H1 (cell line): ENCODE measurements at regions not wholly inside any gene's neighbourhood (a gene's known extent, or its start where the extent isn't known, plus 50 kb on each side); places are given as distances from the start of the nearest gene placed in this dataset.

Experiments used
- CTCF ChIA-PET: fragments of 300-600 bp; sonication (Branson Sonifier 250); formaldehyde crosslinking; loops from one replicate; lab custom pipeline; 2021; ENCODE audit not compliant: partially characterized antibody; lab: Charles Lee
- POLR2A ChIA-PET: fragments of 300-600 bp; sonication (Branson Sonifier 250); formaldehyde crosslinking; loops from one replicate; lab custom pipeline; 2021; ENCODE audit warnings: inconsistent platforms; ENCODE audit not compliant: partially characterized antibody; lab: Charles Lee
- DNase-seq, 2 experiments: peaks; one replicate each; pipeline versions ENCODE4 v3.0.0 to v3.0.0-alpha.2; 2010 to 2022; ENCODE audit warnings: low spot score in 2 of 2, low read depth in 1 of 2, mixed read lengths in 1 of 2
- FAIRE-seq: peaks from 2 replicates; lab custom pipeline; 2011; peaks lifted over from hg19 to GRCh38; lab: Jason Lieb, UNC
- H2AFZ ChIP-seq: 2 replicates; pipeline ENCODE4 v1.8.1; 2012; ENCODE audit warnings: low read length, inconsistent platforms
- H2AK5ac ChIP-seq: 2 replicates; pipeline ENCODE4 v1.6.1; 2013; ENCODE audit warnings: low read depth, low read length
- H2BK120ac ChIP-seq: replicated peaks from 2 replicates; pipeline ENCODE3; 2013; ENCODE audit warnings: low read depth, low read length, inconsistent platforms
- H2BK12ac ChIP-seq: 2 replicates; pipeline ENCODE4 v1.6.1; 2013; ENCODE audit warnings: low read depth, low read length
- H2BK15ac ChIP-seq: 2 replicates; pipeline ENCODE4 v1.6.1; 2013; ENCODE audit warnings: low read length
- H2BK20ac ChIP-seq: 2 replicates; pipeline ENCODE4 v1.6.1; 2013; ENCODE audit warnings: low read length
- H2BK5ac ChIP-seq: 2 replicates; pipeline ENCODE4 v1.6.1; 2013; ENCODE audit warnings: low read depth, low read length
- H3K14ac ChIP-seq: 2 replicates; pipeline ENCODE4 v1.6.1; 2013; ENCODE audit warnings: inconsistent platforms; ENCODE audit not compliant: insufficient read length
- H3K18ac ChIP-seq: 2 replicates; pipeline ENCODE4 v1.6.1; 2013; ENCODE audit warnings: low read length; ENCODE audit errors: extremely low read depth
- H3K23ac ChIP-seq: 2 replicates; pipeline ENCODE4 v1.6.1; 2013; ENCODE audit warnings: inconsistent platforms; ENCODE audit not compliant: insufficient read length
- H3K23me2 ChIP-seq: 2 replicates; pipeline ENCODE4 v1.6.1; 2013; ENCODE audit warnings: low read depth, low read length
- H3K27ac ChIP-seq: 2 replicates; pipeline ENCODE4 v1.6.1; 2011; ENCODE audit warnings: low read depth, low read length, inconsistent platforms
- H3K27me3 ChIP-seq, 4 experiments: replicated peaks in 1 of 4; 1 replicate in 1 of 4; 2 replicates in 3 of 4; pipeline versions ENCODE4 v1.6.1 to v1.8.1; 2011 to 2013; ENCODE audit warnings: low read length in 3 of 4, mild to moderate bottlenecking in 3 of 4, inconsistent platforms in 2 of 4, mixed read lengths in 2 of 4, moderate library complexity in 1 of 4; ENCODE audit not compliant: control insufficient read depth in 3 of 4, insufficient read depth in 3 of 4; ENCODE audit errors: extremely low read depth in 1 of 4
- H3K36me3 ChIP-seq, 4 experiments: 2 replicates each; pipeline versions ENCODE4 v1.6.1 to v1.8.1; 2011 to 2013; ENCODE audit warnings: mild to moderate bottlenecking in 4 of 4, low read length in 3 of 4, moderate library complexity in 2 of 4, control low read depth in 1 of 4, inconsistent platforms in 1 of 4; ENCODE audit not compliant: insufficient read depth in 4 of 4, control insufficient read depth in 2 of 4
- H3K4ac ChIP-seq: replicated peaks from 2 replicates; pipeline ENCODE3; 2013; ENCODE audit warnings: low read length, low read depth, mixed read lengths, inconsistent platforms; ENCODE audit not compliant: insufficient read length
- H3K4me1 ChIP-seq, 4 experiments: replicated peaks in 1 of 4; 1 replicate in 1 of 4; 2 replicates in 3 of 4; pipeline versions ENCODE4 v1.6.1 to v1.8.1; 2011 to 2013; ENCODE audit warnings: low read length in 3 of 4, inconsistent platforms in 2 of 4, mixed read lengths in 1 of 4; ENCODE audit not compliant: insufficient read depth in 4 of 4, control insufficient read depth in 3 of 4
- H3K4me2 ChIP-seq, 2 experiments: 2 replicates each; pipeline versions ENCODE4 v1.6.1 to v1.8.1; 2011 to 2013; ENCODE audit warnings: low read depth in 2 of 2, low read length in 2 of 2, control low read depth in 1 of 2, inconsistent platforms in 1 of 2, mild to moderate bottlenecking in 1 of 2; ENCODE audit not compliant: insufficient read depth in 1 of 2
- H3K4me3 ChIP-seq, 4 experiments: fragments of 200-600, 300-600 bp in 1 of 4; sonication (generic), shearing (Covaris generic), sonication (Bioruptor Twin) in 1 of 4; 2 replicates each; pipeline versions ENCODE4 v1.5.1 to v1.8.1; 2011 to 2016; ENCODE audit warnings: low read length in 4 of 4, low read depth in 3 of 4, control low read depth in 2 of 4, inconsistent platforms in 2 of 4, mild to moderate bottlenecking in 2 of 4, mixed read lengths in 1 of 4, moderate library complexity in 1 of 4; ENCODE audit not compliant: insufficient read depth in 2 of 4; ENCODE audit errors: extremely low read depth in 1 of 4
- H3K56ac ChIP-seq: replicated peaks from 2 replicates; pipeline ENCODE3; 2013; ENCODE audit warnings: low read depth, mild to moderate bottlenecking, mixed read lengths, low read length, inconsistent platforms; ENCODE audit not compliant: insufficient read length
- H3K79me1 ChIP-seq: 2 replicates; pipeline ENCODE4 v1.6.1; 2013; ENCODE audit warnings: low read depth, low read length, control low read depth
- H3K79me2 ChIP-seq, 2 experiments: 2 replicates each; pipeline versions ENCODE4 v1.6.1 to v1.8.1; 2012 to 2013; ENCODE audit warnings: low read length in 2 of 2, mild to moderate bottlenecking in 2 of 2, inconsistent platforms in 1 of 2; ENCODE audit not compliant: insufficient read depth in 2 of 2, control insufficient read depth in 1 of 2
- H3K9ac ChIP-seq, 4 experiments: replicated peaks in 1 of 4; 1 replicate in 1 of 4; 2 replicates in 3 of 4; pipeline versions ENCODE4 v1.6.1 to v1.8.1; 2011 to 2013; ENCODE audit warnings: low read depth in 3 of 4, low read length in 3 of 4, control low read depth in 2 of 4, mild to moderate bottlenecking in 2 of 4, moderate library complexity in 2 of 4, inconsistent platforms in 1 of 4; ENCODE audit errors: extremely low read depth in 1 of 4
- H3K9me3 ChIP-seq, 2 experiments: 2 replicates each; pipeline versions ENCODE4 v1.6.1 to v1.8.1; 2012 to 2013; ENCODE audit warnings: mild to moderate bottlenecking in 2 of 2, moderate library complexity in 2 of 2, control low read depth in 1 of 2, inconsistent platforms in 1 of 2, low read depth in 1 of 2, low read length in 1 of 2, mixed read lengths in 1 of 2; ENCODE audit not compliant: insufficient read depth in 2 of 2
- H4K20me1 ChIP-seq, 2 experiments: replicated peaks in 1 of 2; 2 replicates each; pipeline versions ENCODE3 to v1.8.1; 2011 to 2013; ENCODE audit warnings: inconsistent platforms in 2 of 2, low read length in 2 of 2, mild to moderate bottlenecking in 1 of 2; ENCODE audit not compliant: insufficient read depth in 2 of 2, control insufficient read depth in 1 of 2
- H4K5ac ChIP-seq: 2 replicates; pipeline ENCODE4 v1.6.1; 2013; ENCODE audit warnings: low read length, low read depth, mixed read lengths, inconsistent platforms; ENCODE audit not compliant: insufficient read length
- H4K8ac ChIP-seq: 2 replicates; pipeline ENCODE4 v1.8.0; 2013; ENCODE audit warnings: mild to moderate bottlenecking, moderate library complexity, low read length, inconsistent platforms; ENCODE audit not compliant: insufficient read depth; ENCODE audit errors: extremely low read depth
- H4K91ac ChIP-seq: replicated peaks from 2 replicates; pipeline ENCODE3; 2013; ENCODE audit warnings: low read length, mixed read lengths, inconsistent platforms; ENCODE audit not compliant: insufficient read length
- BACH1 ChIP-seq: IDR thresholded peaks from 2 replicates; pipeline ENCODE4 v1.6.1; 2012; ENCODE audit warnings: low read length, improper control_type of control experiment
- CBX5 ChIP-seq: fragments of 300-800, 300-1000 bp; sonication (generic); IDR thresholded peaks from 2 replicates; pipeline ENCODE4 v1.7.1; 2016; ENCODE audit warnings: antibody characterized with exemption, low read length, low read depth
- CTBP2 ChIP-seq: IDR thresholded peaks from 2 replicates; pipeline ENCODE4 v1.7.0; 2011; ENCODE audit warnings: borderline replicate concordance, mild to moderate bottlenecking, moderate library complexity, mixed read lengths, low read length; ENCODE audit not compliant: insufficient read depth, insufficient read length
- GABPA ChIP-seq: IDR thresholded peaks from 2 replicates; pipeline ENCODE4 v1.6.1; 2011; ENCODE audit warnings: mild to moderate bottlenecking, low read length, moderate library complexity, borderline replicate concordance; ENCODE audit not compliant: insufficient read depth
- GTF2F1 ChIP-seq: IDR thresholded peaks from 2 replicates; pipeline ENCODE4 v1.6.1; 2012; ENCODE audit warnings: low read depth, low read length, improper control_type of control experiment, borderline replicate concordance
- KDM4A ChIP-seq: IDR thresholded peaks from one replicate; pipeline ENCODE4 v1.7.1; 2012; ENCODE audit warnings: low read depth, mild to moderate bottlenecking, moderate library complexity, low read length, inconsistent platforms; ENCODE audit not compliant: severe bottlenecking
- NANOG ChIP-seq: IDR thresholded peaks from 2 replicates; pipeline ENCODE4 v1.6.1; 2011; ENCODE audit warnings: low read length, low read depth, mild to moderate bottlenecking, inconsistent platforms; ENCODE audit not compliant: insufficient read depth, poor library complexity, severe bottlenecking
- PHF8 ChIP-seq: fragments of 200-600 bp; sonication (generic); conservative IDR thresholded peaks from 2 replicates; pipeline ENCODE4 v1.7.1; 2012; ENCODE audit warnings: low read depth, mild to moderate bottlenecking, inconsistent platforms, low read length, moderate library complexity
- POU5F1 ChIP-seq: IDR thresholded peaks from 2 replicates; pipeline ENCODE4 v1.6.1; 2011; ENCODE audit warnings: low read depth, mild to moderate bottlenecking, low read length, moderate library complexity
- RXRA ChIP-seq: IDR thresholded peaks from 2 replicates; pipeline ENCODE4 v1.6.1; 2011; ENCODE audit warnings: low read depth, mild to moderate bottlenecking, low read length, moderate library complexity; ENCODE audit not compliant: insufficient read depth
- SIX5 ChIP-seq: IDR thresholded peaks from 2 replicates; pipeline ENCODE4 v1.6.1; 2011; ENCODE audit warnings: mild to moderate bottlenecking, low read depth, low read length
- SP1 ChIP-seq: IDR thresholded peaks from 2 replicates; pipeline ENCODE4 v1.6.1; 2011; ENCODE audit warnings: low read depth, low read length
- TBP ChIP-seq: IDR thresholded peaks from 2 replicates; pipeline ENCODE4 v1.6.1; 2011; ENCODE audit warnings: low read depth, low read length, improper control_type of control experiment
- USF2 ChIP-seq: IDR thresholded peaks from 2 replicates; pipeline ENCODE4 v1.6.1; 2011; ENCODE audit warnings: low read length, improper control_type of control experiment
- WGBS, 2 experiments: shearing (Covaris generic) in 1 of 2; methylation state at CpG; one replicate each; pipeline versions ENCODE4 v1.1.6 to v1.1.7; 2013 to 2015; ENCODE audit warnings: low lambda C conversion rate in 2 of 2, mixed read lengths in 2 of 2, inconsistent platforms in 1 of 2, low coverage in 1 of 2, missing lambda C conversion rate in 1 of 2; ENCODE audit not compliant: insufficient replicate concordance in 2 of 2, insufficient coverage in 1 of 2, insufficient read length in 1 of 2; ENCODE audit errors: extremely low coverage in 1 of 2, missing lambda C conversion rate in 1 of 2; 5-methylcytosine and 5-hydroxymethylcytosine counted together

GRCh38 chr13:32924886-32925285 is 91.3 kb upstream of the KL start:
- POLR2A ChIA-PET = no interaction called here
- Histone ChIP-seq H3K4me3 (no peak overlapping the region), H2AK5ac (no peak overlapping the region), H3K79me1 (no peaks in the 10 kb centered on the region), H2BK15ac (no peak overlapping the region), H3K79me2 (no peaks in the 10 kb centered on the region), H3K4me1 (no peaks in the 10 kb centered on the region), H3K23me2 (no peaks in the 10 kb centered on the region), H3K36me3 (no peaks in the 10 kb centered on the region), H4K8ac (no peak overlapping the region), H3K9me3 (no peaks in the 10 kb centered on the region; a peak in 1 of 4 replicates), H2BK120ac (no peak overlapping the region), H3K9ac (no peak overlapping the region), H4K5ac (no peak overlapping the region), H3K56ac (no peak overlapping the region), H3K4me2 (no peak overlapping the region), H4K91ac (no peak overlapping the region)
- 87% methylated on average over 3 of the region's 3 CpGs; no CpG with 5 or more reads in 1 of the 2 experiments for WGBS, 2 experiments
- DNase-seq (no peak), FAIRE-seq (no peak)
- TF ChIP-seq BACH1 = no peak
- TF ChIP-seq PHF8 = no peak
- TF ChIP-seq NANOG = no peak
- no peak for TF ChIP-seq RXRA
- no peak for TF ChIP-seq KDM4A
- no peak for TF ChIP-seq GTF2F1
- TF ChIP-seq CTBP2 = no peak
- no peak for TF ChIP-seq SP1
- no peak for TF ChIP-seq USF2
- no peak for TF ChIP-seq GABPA
- no peak for TF ChIP-seq POU5F1
- TF ChIP-seq SIX5 = no peak
- no peak for TF ChIP-seq TBP
- no peak for TF ChIP-seq CBX5
- TF ChIP-seq, all 59 proteins: peak for 0
- CTCF ChIA-PET = interaction anchor here (0.6 to 1.0 kb wide), 3 partner anchors 14 to 72 kb away, joined by 3 to 4 read pairs (median 3); no protein-coding TSS in a partner anchor
- Histone ChIP-seq H2AFZ (no peak overlapping the region), H3K14ac (no peak overlapping the region), H3K18ac (no peak overlapping the region), H2BK20ac (no peak overlapping the region), H2BK12ac (no peak overlapping the region), H3K27ac (no peak overlapping the region), H3K4ac (no peak overlapping the region), H3K27me3 (no peaks in the 10 kb centered on the region), H3K23ac (no peak overlapping the region), H4K20me1 (no peaks in the 10 kb centered on the region), H2BK5ac (no peak overlapping the region)
